ENCODE measurements at regions not wholly inside any gene's neighbourhood (a gene's known extent, or its start where the extent isn't known, plus 50 kb on each side); places are given as distances from the start of the nearest gene placed in this dataset.

DNA sequence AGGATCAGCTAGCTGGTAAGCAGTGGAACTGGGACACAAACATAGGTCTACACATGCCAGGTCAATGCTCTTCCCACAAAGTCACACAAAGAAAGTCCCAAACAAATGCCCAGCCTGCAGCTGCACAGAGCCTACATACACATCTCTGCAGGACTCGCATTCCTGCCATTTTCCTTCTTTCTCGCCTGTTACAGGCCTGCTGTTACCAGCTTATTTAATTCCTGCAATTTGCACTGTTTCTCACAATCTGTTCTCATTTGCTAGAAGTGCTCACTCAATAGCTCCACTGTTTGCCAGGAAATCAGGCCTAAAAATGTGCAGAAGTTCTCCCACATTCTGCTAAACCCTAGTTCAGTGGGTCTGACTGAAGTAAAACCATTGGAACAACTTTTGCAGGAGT lies 362.6 kb upstream of the C1orf87 start:
- no peak for ATAC-seq
- Histone ChIP-seq H3K4me1 (no peaks in the 10 kb centered on the region), H3K4me3 (no peak overlapping the region), H3K36me3 (no peaks in the 10 kb centered on the region), H3K27me3 (no peaks in the 10 kb centered on the region), H3K27ac (no peak overlapping the region), H3K9me3 (peaks cover 0 to 3% of the 10 kb centered on the region in 2 donors)
- no peak for DNase-seq
- intact Hi-C loops (cut with DNase I), result no loop called here
- TF ChIP-seq, protein P1, sequence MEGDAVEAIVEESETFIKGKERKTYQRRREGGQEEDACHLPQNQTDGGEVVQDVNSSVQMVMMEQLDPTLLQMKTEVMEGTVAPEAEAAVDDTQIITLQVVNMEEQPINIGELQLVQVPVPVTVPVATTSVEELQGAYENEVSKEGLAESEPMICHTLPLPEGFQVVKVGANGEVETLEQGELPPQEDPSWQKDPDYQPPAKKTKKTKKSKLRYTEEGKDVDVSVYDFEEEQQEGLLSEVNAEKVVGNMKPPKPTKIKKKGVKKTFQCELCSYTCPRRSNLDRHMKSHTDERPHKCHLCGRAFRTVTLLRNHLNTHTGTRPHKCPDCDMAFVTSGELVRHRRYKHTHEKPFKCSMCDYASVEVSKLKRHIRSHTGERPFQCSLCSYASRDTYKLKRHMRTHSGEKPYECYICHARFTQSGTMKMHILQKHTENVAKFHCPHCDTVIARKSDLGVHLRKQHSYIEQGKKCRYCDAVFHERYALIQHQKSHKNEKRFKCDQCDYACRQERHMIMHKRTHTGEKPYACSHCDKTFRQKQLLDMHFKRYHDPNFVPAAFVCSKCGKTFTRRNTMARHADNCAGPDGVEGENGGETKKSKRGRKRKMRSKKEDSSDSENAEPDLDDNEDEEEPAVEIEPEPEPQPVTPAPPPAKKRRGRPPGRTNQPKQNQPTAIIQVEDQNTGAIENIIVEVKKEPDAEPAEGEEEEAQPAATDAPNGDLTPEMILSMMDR (IDR thresholded peaks at IDR 0.05), result no peak

DNA sequence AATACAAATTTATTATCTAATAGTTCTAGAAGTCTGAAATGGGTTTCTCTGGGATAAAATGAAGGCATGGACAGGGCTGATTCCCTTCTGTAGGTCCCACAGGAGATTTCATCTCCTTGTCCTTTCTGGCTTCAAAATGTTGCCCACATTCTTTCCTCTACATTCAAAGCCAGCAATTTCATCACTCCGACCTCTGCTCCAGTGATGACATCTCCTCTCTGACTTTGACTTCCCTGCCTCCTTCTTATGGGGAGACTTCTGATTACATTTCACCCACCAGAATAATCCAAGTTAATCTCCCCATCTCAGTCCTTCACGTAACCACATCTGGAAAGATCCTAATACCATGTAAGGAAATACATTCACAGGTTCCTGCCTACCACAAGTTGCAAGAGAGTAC lies 358.0 kb upstream of the C1orf87 start:
- intact Hi-C loops (cut with DNase I), result no loop called here
- peaks cover 0 to 3% of the 10 kb centered on the region in 2 donors for H3K9me3 ChIP-seq
- no peak overlapping the region for H3K4me3 ChIP-seq
- H3K36me3 ChIP-seq, result no peaks in the 10 kb centered on the region
- DNase-seq, result no peak
- TF ChIP-seq, protein P1 (IDR thresholded peaks at IDR 0.05), result no peak
- no peaks in the 10 kb centered on the region for H3K4me1 ChIP-seq
- ATAC-seq, result no peak
- no peak overlapping the region for H3K27ac ChIP-seq
- no peaks in the 10 kb centered on the region for H3K27me3 ChIP-seq

DNA sequence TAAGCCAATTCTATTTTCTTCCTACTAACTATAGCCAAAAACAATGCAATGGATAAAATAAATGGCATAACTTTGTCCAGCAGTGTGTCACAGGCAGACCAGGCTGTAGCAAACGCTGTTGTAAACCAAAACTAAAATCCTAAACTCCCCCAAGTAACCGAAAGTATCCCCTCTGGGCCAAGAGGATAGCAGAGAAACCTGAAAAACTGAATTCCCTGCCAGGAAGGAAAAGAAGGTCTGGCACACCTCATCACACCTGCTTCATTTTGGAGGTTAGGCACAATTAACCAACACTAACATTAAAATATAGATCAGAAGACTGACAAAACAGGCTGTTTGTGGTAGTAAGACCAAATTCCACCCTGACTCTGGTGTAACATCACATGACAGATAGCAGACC lies 356.8 kb upstream of the C1orf87 start:
- Histone ChIP-seq H3K9me3 (peaks cover 0 to 3% of the 10 kb centered on the region in 2 donors), H3K36me3 (no peaks in the 10 kb centered on the region), H3K4me1 (no peaks in the 10 kb centered on the region), H3K27ac (no peak overlapping the region), H3K27me3 (no peaks in the 10 kb centered on the region), H3K4me3 (no peak overlapping the region)
- ATAC-seq (no peak), DNase-seq (no peak)
- intact Hi-C loops (cut with DNase I), result no loop called here
- TF ChIP-seq, protein P1 (IDR thresholded peaks at IDR 0.05), result no peak

DNA sequence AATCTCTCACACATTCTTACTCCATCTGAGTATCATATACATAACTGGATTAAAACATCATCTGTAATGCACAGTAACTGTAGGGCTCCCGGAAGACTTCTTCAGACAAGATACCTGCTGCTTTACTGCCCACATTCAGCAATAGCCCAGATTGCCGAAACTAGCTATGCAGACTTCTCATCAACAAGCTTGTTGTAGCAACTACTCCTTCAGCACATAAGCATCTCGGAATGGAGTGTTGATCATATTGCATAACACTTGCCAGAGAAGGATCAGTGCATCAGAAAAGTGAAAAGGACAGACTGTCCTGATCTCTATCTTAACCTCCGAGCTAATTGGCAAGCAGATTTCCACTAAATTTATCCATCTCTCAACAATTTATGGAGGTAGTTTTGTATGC lies 354.6 kb upstream of the C1orf87 start:
- DNase-seq (no peak), ATAC-seq (peak; percentile 42)
- Histone ChIP-seq H3K27ac (no peak overlapping the region), H3K9me3 (peaks cover 0 to 3% of the 10 kb centered on the region in 2 donors), H3K4me3 (no peak overlapping the region), H3K27me3 (no peaks in the 10 kb centered on the region), H3K4me1 (no peaks in the 10 kb centered on the region), H3K36me3 (no peaks in the 10 kb centered on the region)
- TF ChIP-seq, protein P1 (IDR thresholded peaks at IDR 0.05), result no peak
- intact Hi-C loops (cut with DNase I), result no loop called here

DNA sequence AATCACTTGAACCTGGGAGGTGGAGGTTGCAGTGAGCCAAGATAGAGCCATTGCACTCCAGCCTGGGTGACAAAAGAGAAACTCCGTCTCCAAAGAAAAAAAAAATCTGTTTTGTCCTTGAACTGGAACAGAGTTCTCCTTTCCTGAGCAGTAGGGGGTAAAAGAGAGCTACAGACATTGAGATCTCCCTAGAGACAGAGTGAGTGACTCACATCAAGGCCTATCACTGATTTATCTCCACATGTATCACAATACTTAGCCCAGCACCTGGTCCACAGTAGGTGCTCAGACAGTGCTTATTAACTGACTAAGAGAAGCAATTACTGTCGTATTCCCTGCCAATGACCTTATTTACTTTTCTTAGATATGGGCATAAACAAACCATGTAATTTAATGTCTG lies 354.1 kb upstream of the C1orf87 start:
- DNase-seq (no peak), ATAC-seq (no peak)
- TF ChIP-seq, protein P1 (IDR thresholded peaks at IDR 0.05), result no peak
- Histone ChIP-seq H3K4me1 (no peaks in the 10 kb centered on the region), H3K27me3 (no peaks in the 10 kb centered on the region), H3K36me3 (no peaks in the 10 kb centered on the region), H3K9me3 (peaks cover 0 to 3% of the 10 kb centered on the region in 2 donors), H3K4me3 (no peak overlapping the region), H3K27ac (no peak overlapping the region)
- intact Hi-C loops (cut with DNase I), result no loop called here

All from left lung (tissue), 4 donors.